K562 (cell line): ENCODE measurements at regions not wholly inside any gene's neighbourhood (a gene's known extent, or its start where the extent isn't known, plus 50 kb on each side); places are given as distances from the start of the nearest gene placed in this dataset.

Source experiments
- ATAC-seq: fragments of 200-7000 bp; cut with Tn5 transposase; 3 replicates; pipeline ENCODE4 v1.9.1; 2020; ENCODE audit warnings: moderate library complexity
- BruUV-seq: library from RNA; stranded (reverse); fragments of 400-500 nt; replicated peaks from 2 replicates; lab custom pipeline; 2021; lab: Mats Ljungman, UMichigan
- CTCF ChIA-PET: fragments of 300-600 bp; formaldehyde crosslinking; extraction: SDS; loops from one replicate; lab custom pipeline; 2021; ENCODE audit warnings: low intra/inter-chr PET ratio; lab: Yijun Ruan, JAX
- POLR2A ChIA-PET: fragments of 300-600, 350-650 bp; sonication (Branson Sonifier 250); formaldehyde crosslinking; extraction: SDS; loops from one replicate; lab custom pipeline; 2021; ENCODE audit warnings: antibody characterized with exemption, inconsistent platforms; lab: Yijun Ruan, JAX
- DNase-seq, 4 experiments: peaks; one replicate each; pipeline versions ENCODE4 v3.0.0 to v3.0.0-alpha.2; 2011 to 2018; ENCODE audit warnings: low spot score in 3 of 4, mixed read lengths in 3 of 4; ENCODE audit errors: extremely low read depth in 1 of 4
- FAIRE-seq: peaks from 2 replicates; lab custom pipeline; 2011; peaks lifted over from hg19 to GRCh38; lab: Jason Lieb, UNC
- H2AFZ ChIP-seq: 2 replicates; pipeline ENCODE4 v1.6.0; 2011; ENCODE audit warnings: low read depth, low read length, control low read depth, inconsistent platforms
- H3K27ac ChIP-seq: fragments of 200-600 bp; 3 replicates; pipeline ENCODE4 v1.8.0; 2011; ENCODE audit warnings: low read depth, mild to moderate bottlenecking, control low read depth, inconsistent platforms, low read length, moderate library complexity, mixed read lengths; ENCODE audit errors: extremely low read depth
- H3K27me3 ChIP-seq, 2 experiments: fragments of 300-600 bp in 1 of 2; 2 replicates in 1 of 2; 3 replicates in 1 of 2; pipeline versions ENCODE4 v1.6.0 to v1.8.0; 2011; ENCODE audit warnings: inconsistent platforms in 2 of 2, low read length in 2 of 2, mild to moderate bottlenecking in 1 of 2, mixed read lengths in 1 of 2, moderate library complexity in 1 of 2; ENCODE audit not compliant: control insufficient read depth in 2 of 2, insufficient read depth in 2 of 2
- H3K36me3 ChIP-seq: fragments of 300-600 bp; 3 replicates; pipeline ENCODE4 v1.8.0; 2011; ENCODE audit warnings: mild to moderate bottlenecking, low read length, inconsistent platforms; ENCODE audit not compliant: control insufficient read depth, insufficient read depth
- H3K4me1 ChIP-seq, 2 experiments: fragments of 200-600 bp in 1 of 2; replicated peaks in 1 of 2; 2 replicates in 1 of 2; 3 replicates in 1 of 2; pipeline versions ENCODE4 v1.5.1 to v1.8.0; 2011; ENCODE audit warnings: inconsistent platforms in 2 of 2, low read length in 2 of 2, mild to moderate bottlenecking in 1 of 2, mixed read lengths in 1 of 2, moderate library complexity in 1 of 2; ENCODE audit not compliant: control insufficient read depth in 2 of 2, insufficient read depth in 2 of 2
- H3K4me2 ChIP-seq: 2 replicates; pipeline ENCODE4 v1.6.1; 2011; ENCODE audit warnings: low read length, control low read depth, inconsistent platforms, mixed read lengths; ENCODE audit not compliant: insufficient read depth
- H3K4me3 ChIP-seq: fragments of 200-600 bp; sonication (generic), shearing (Covaris generic); 2 replicates; pipeline ENCODE4 v1.5.1; 2016; ENCODE audit warnings: control low read depth, inconsistent platforms
- H3K79me2 ChIP-seq: fragments of 200-600 bp; 3 replicates; pipeline ENCODE4 v1.8.0; 2011; ENCODE audit warnings: low read length, inconsistent platforms; ENCODE audit not compliant: control insufficient read depth, insufficient read depth
- H3K9ac ChIP-seq, 2 experiments: 2 replicates each; pipeline versions ENCODE4 v1.6.0 to v1.6.1; 2011; ENCODE audit warnings: low read depth in 2 of 2, low read length in 2 of 2, control low read depth in 1 of 2, inconsistent platforms in 1 of 2, mild to moderate bottlenecking in 1 of 2, mixed read lengths in 1 of 2; ENCODE audit not compliant: insufficient read depth in 1 of 2
- H3K9me1 ChIP-seq: one replicate; pipeline ENCODE4 v1.6.0; 2011; ENCODE audit warnings: inconsistent platforms, mild to moderate bottlenecking, low read length, moderate library complexity; ENCODE audit not compliant: control insufficient read depth, insufficient read depth
- H3K9me3 ChIP-seq: replicated peaks from 2 replicates; pipeline ENCODE4 v1.5.1; 2011; ENCODE audit warnings: low read depth, low read length, inconsistent platforms; ENCODE audit not compliant: control insufficient read depth, insufficient read depth
- H4K20me1 ChIP-seq: replicated peaks from 2 replicates; pipeline ENCODE4 v1.6.1; 2011; ENCODE audit warnings: low read length, inconsistent platforms, mixed read lengths; ENCODE audit not compliant: control insufficient read depth, insufficient read depth
- CCNT2 ChIP-seq: IDR thresholded peaks from 2 replicates; pipeline ENCODE4 v1.6.1; 2011; ENCODE audit warnings: borderline replicate concordance, low read depth, mild to moderate bottlenecking, moderate library complexity, mixed read lengths, low read length; ENCODE audit not compliant: insufficient read length; ENCODE audit errors: extremely low read depth
- CEBPB ChIP-seq: fragments of 450-650 bp; IDR thresholded peaks from 2 replicates; pipeline ENCODE4 v1.6.1; 2016; ENCODE audit warnings: missing genetic modification characterization, missing compliant biosample characterization
- CEBPG ChIP-seq, 3 experiments: fragments of 200-800 bp in 1 of 3; sonication (Bioruptor generic) in 1 of 3; sonication (generic) in 1 of 3; formaldehyde crosslinking in 1 of 3; IDR thresholded peaks in 2 of 3; conservative IDR thresholded peaks in 1 of 3; 2 replicates each; pipeline versions ENCODE4 v1.6.1 to v1.8.0; 2016 to 2022; ENCODE audit warnings: missing compliant biosample characterization in 2 of 3, missing genetic modification characterization in 2 of 3, mild to moderate bottlenecking in 1 of 3, missing genetic modification reagents in 1 of 3
- FOXA3 ChIP-seq, 2 experiments: fragments of 450-650 bp in 1 of 2; sonication (generic) in 1 of 2; formaldehyde crosslinking; IDR thresholded peaks in 1 of 2; conservative IDR thresholded peaks in 1 of 2; 2 replicates each; pipeline versions ENCODE4 v1.4.0 to v1.8.0; 2020 to 2022; ENCODE audit warnings: mild to moderate bottlenecking in 2 of 2, missing genetic modification reagents in 1 of 2
- HDAC8 ChIP-seq: fragments of 450-650 bp; IDR thresholded peaks from 2 replicates; pipeline ENCODE4 v1.6.1; 2016; ENCODE audit warnings: mild to moderate bottlenecking, missing genetic modification characterization, moderate library complexity, missing compliant biosample characterization
- NFATC3 ChIP-seq: fragments of 450-650 bp; IDR thresholded peaks from 2 replicates; pipeline ENCODE4 v1.6.1; 2017; ENCODE audit warnings: mild to moderate bottlenecking
- NR2C1 ChIP-seq, 2 experiments: fragments of 450-650 bp; IDR thresholded peaks; 2 replicates each; pipeline ENCODE4 v1.6.1; 2017; ENCODE audit warnings: mild to moderate bottlenecking in 2 of 2, antibody characterized with exemption in 1 of 2, inconsistent platforms in 1 of 2, missing compliant biosample characterization in 1 of 2, missing genetic modification characterization in 1 of 2
- PPARD ChIP-seq: fragments of 250-450 bp; sonication (Bioruptor Pico); IDR thresholded peaks from 2 replicates; pipeline ENCODE4 v1.8.0; 2022; ENCODE audit warnings: inconsistent platforms, mild to moderate bottlenecking, moderate library complexity
- SMARCA4 ChIP-seq: fragments of 450-650 bp; IDR thresholded peaks from 2 replicates; pipeline ENCODE4 v1.6.1; 2016
- SRSF7 ChIP-seq: fragments of 200-400 bp; formaldehyde crosslinking; optimal IDR thresholded peaks from 2 replicates; pipeline ENCODE3; 2017; ENCODE audit warnings: mild to moderate bottlenecking, low read depth, low read length
- ZC3H11A ChIP-seq: IDR thresholded peaks from 2 replicates; pipeline ENCODE4 v1.6.1; 2012; ENCODE audit warnings: low read depth, low read length, improper control_type of control experiment
- WGBS: fragments of 100-300 bp; shearing (Covaris generic); methylation state at CpG from one replicate; pipeline ENCODE4 v1.1.6; 2016; ENCODE audit warnings: low coverage, mixed read lengths; ENCODE audit not compliant: insufficient coverage; ENCODE audit errors: missing lambda C conversion rate; 5-methylcytosine and 5-hydroxymethylcytosine counted together
- in situ Hi-C: fragments of 300-500 bp; cut with MboI; formaldehyde crosslinking; loops from 4 replicates; pipeline ENCODE4 v1.15.0; 2018; ENCODE audit warnings: inconsistent platforms, mixed read lengths
- intact Hi-C: fragments of 100-400 bp; cut with micrococcal nuclease; formaldehyde crosslinking; loops from 2 replicates; pipeline ENCODE4 v1.14.2; 2022
- TF ChIP-seq, protein P1 (sequence below): sonication (generic); formaldehyde crosslinking; IDR thresholded peaks from 2 replicates; pipeline ENCODE4 v1.8.1; 2023; ENCODE audit warnings: mild to moderate bottlenecking, missing genetic modification reagents

DNA sequence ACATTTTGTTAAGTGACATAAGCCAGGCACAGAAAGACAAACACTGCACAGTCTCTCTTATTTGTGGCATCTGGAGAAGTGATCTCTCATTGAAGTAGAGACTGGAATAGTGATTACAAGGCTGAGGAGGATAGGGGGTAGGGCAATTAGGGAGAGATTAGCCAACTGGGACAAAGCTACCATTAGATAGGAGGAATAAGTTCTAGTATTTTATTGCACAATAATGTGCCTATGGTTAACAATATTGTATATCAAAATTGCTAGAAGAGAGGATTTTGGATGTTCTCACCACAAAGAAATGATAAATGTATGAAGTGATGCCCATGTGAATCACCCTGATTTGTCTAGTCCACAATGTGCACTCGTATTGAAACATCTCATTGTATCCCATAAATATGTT lies 281.8 kb downstream of the MTRR start:
- BruUV-seq: no TSS peak
- Histone ChIP-seq H3K27me3 (no peaks in the 10 kb centered on the region), H3K36me3 (no peaks in the 10 kb centered on the region), H3K4me3 (no peak overlapping the region), H3K27ac (no peak overlapping the region), H2AFZ (no peak overlapping the region), H3K79me2 (no peaks in the 10 kb centered on the region), H3K9me1 (no peaks in the 10 kb centered on the region), H4K20me1 (no peaks in the 10 kb centered on the region), H3K9ac (no peak overlapping the region), H3K4me2 (no peak overlapping the region), H3K4me1 (no peaks in the 10 kb centered on the region), H3K9me3 (no peaks in the 10 kb centered on the region)
- DNase-seq (no peak), FAIRE-seq (no peak), ATAC-seq (no peak)
- CTCF ChIA-PET: no interaction called here
- peak; percentile 66 for TF ChIP-seq CEBPB (tag)
- no peak for TF ChIP-seq ZC3H11A
- TF ChIP-seq CEBPG (CRISPR knock-in tag; IDR thresholded peaks at IDR 0.05): no peak
- TF ChIP-seq CEBPG (tag; conservative IDR thresholded peaks at IDR 0.05 in 1 of 2, IDR thresholded peaks at IDR 0.05 in 1 of 2): peak in 1 of 2 experiments; percentile 73; a peak in 2 of 4 replicates
- intact Hi-C loops: no loop called here
- in situ Hi-C loops: no loop called here
- 0% methylated on average over 1 of the region's 1 CpG for WGBS
- POLR2A ChIA-PET: interaction anchor here (0.7 kb wide), 1 partner anchor 677 kb away, joined by 3 read pairs; no protein-coding TSS in a partner anchor

DNA sequence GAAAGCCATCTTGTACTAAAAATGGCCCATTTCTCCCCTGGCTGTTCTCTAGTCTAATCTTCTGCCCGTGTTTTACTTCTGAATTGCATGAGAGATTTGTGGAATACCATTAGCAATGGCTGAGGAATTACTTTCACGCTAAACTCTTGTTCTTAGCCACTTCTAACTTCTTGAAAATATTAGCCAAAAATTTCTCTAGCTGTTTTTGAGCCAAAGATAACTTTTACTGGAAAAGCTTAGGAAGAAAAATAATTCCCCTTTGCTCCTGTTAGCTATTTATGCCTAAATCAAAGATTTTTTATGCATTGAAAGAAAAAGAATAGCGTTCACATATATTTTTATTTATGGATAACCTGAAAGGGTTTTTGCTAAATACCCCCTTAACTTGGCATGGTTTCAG lies 287.8 kb downstream of the MTRR start:
- Histone ChIP-seq H3K27ac (no peak overlapping the region), H3K4me1 (no peaks in the 10 kb centered on the region), H3K36me3 (no peaks in the 10 kb centered on the region), H3K27me3 (no peaks in the 10 kb centered on the region), H3K9ac (no peak overlapping the region), H3K4me3 (no peak overlapping the region), H3K4me2 (no peak overlapping the region), H3K79me2 (no peaks in the 10 kb centered on the region), H2AFZ (no peak overlapping the region), H3K9me3 (no peaks in the 10 kb centered on the region), H4K20me1 (no peaks in the 10 kb centered on the region), H3K9me1 (no peaks in the 10 kb centered on the region)
- FAIRE-seq: no peak
- DNase-seq: no peak
- intact Hi-C loops (no loop called here), in situ Hi-C loops (no loop called here)
- ATAC-seq: no peak
- WGBS: 0% methylated on average over 3 of the region's 3 CpGs
- CTCF ChIA-PET: no interaction called here
- no TSS peak for BruUV-seq
- POLR2A ChIA-PET: no interaction called here
- TF ChIP-seq PPARD (CRISPR knock-in tag): no peak
- no peak for TF ChIP-seq HDAC8 (tag)
- TF ChIP-seq NR2C1 (IDR thresholded peaks at IDR 0.05): no peak
- TF ChIP-seq NR2C1 (tag; IDR thresholded peaks at IDR 0.05): no peak
- no peak for TF ChIP-seq SRSF7
- TF ChIP-seq FOXA3 (CRISPR knock-in tag; conservative IDR thresholded peaks at IDR 0.05 in 1 of 2, IDR thresholded peaks at IDR 0.05 in 1 of 2): no peak
- no peak for TF ChIP-seq NFATC3
- TF ChIP-seq, protein P1, sequence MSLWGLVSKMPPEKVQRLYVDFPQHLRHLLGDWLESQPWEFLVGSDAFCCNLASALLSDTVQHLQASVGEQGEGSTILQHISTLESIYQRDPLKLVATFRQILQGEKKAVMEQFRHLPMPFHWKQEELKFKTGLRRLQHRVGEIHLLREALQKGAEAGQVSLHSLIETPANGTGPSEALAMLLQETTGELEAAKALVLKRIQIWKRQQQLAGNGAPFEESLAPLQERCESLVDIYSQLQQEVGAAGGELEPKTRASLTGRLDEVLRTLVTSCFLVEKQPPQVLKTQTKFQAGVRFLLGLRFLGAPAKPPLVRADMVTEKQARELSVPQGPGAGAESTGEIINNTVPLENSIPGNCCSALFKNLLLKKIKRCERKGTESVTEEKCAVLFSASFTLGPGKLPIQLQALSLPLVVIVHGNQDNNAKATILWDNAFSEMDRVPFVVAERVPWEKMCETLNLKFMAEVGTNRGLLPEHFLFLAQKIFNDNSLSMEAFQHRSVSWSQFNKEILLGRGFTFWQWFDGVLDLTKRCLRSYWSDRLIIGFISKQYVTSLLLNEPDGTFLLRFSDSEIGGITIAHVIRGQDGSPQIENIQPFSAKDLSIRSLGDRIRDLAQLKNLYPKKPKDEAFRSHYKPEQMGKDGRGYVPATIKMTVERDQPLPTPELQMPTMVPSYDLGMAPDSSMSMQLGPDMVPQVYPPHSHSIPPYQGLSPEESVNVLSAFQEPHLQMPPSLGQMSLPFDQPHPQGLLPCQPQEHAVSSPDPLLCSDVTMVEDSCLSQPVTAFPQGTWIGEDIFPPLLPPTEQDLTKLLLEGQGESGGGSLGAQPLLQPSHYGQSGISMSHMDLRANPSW: no peak
- no peak for TF ChIP-seq SMARCA4
- no peak for TF ChIP-seq CCNT2
